ENCODE measurements at regions not wholly inside any gene's neighbourhood (a gene's known extent, or its start where the extent isn't known, plus 50 kb on each side); places are given as distances from the start of the nearest gene placed in this dataset.

DNA sequence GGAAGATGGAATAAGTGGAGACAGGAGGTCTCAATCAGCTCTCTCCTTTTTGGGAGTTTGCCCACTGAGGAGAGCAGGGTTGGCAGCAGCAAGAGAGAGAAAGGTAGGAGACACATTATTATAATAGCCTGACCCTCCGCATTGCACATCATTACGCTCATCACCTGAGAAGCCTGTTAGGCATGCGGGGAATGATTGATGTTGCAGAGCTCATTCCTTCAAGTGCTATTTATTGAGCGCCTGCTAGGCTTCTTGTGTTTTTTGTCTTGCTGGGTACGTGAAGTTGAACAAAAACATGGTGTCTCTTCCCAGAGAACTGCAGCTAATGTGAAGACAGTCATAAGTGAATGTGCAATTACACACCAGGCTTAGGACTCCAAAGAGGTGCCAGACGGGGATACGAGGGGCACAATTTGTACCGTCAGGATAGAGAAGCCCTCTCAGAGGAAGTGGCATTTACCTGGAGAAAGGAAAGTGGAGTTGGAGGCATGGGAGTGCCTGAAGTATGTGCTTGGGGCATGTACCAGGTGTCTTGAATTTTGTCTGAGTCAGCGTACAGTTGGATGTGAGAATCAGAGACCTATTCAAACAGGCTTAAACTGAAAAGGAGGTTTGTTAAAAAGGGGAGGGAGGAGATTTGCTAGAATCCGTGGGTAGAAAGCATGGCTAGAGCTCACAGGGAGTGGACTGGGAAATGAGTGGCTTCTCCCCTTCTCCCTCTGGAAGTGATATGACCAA, 90.2 kb upstream of the SOD3 start:
- Mint-ChIP-seq H3K9me3 (ENCODE audit: low read depth) (peaks cover 11% of the 10 kb centered on the region), H3K36me3 (ENCODE audit: insufficient read depth) (no peaks in the 10 kb centered on the region)
- TF ChIP-seq, protein P1, sequence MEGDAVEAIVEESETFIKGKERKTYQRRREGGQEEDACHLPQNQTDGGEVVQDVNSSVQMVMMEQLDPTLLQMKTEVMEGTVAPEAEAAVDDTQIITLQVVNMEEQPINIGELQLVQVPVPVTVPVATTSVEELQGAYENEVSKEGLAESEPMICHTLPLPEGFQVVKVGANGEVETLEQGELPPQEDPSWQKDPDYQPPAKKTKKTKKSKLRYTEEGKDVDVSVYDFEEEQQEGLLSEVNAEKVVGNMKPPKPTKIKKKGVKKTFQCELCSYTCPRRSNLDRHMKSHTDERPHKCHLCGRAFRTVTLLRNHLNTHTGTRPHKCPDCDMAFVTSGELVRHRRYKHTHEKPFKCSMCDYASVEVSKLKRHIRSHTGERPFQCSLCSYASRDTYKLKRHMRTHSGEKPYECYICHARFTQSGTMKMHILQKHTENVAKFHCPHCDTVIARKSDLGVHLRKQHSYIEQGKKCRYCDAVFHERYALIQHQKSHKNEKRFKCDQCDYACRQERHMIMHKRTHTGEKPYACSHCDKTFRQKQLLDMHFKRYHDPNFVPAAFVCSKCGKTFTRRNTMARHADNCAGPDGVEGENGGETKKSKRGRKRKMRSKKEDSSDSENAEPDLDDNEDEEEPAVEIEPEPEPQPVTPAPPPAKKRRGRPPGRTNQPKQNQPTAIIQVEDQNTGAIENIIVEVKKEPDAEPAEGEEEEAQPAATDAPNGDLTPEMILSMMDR (IDR thresholded peaks at IDR 0.05; ENCODE audit: unreplicated experiment): no peak

DNA sequence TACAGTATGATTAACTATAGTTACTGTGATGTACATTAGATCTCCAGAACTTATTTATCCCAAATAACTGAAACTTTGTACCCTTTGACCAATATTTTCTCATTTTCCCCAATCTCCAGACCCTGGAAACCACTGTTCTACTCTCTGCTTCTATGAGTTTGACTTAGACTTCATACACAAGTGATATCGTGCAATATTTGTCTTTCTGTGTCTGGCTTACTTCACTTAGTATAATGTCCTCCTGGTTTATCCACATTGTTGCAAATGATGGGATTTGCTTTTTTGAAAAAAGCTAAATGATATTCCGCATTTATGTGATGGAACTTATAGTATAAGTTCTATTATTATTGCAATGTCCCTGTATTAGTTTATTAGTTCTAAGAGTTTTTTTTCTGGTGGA, 81.8 kb upstream of the SOD3 start:
- Mint-ChIP-seq H3K9me3 (ENCODE audit: low read depth) (peaks cover 18% of the 10 kb centered on the region), H3K27me3 (no peaks in the 10 kb centered on the region), H3K4me1 (ENCODE audit: low read depth) (peaks cover 12% of the 10 kb centered on the region), H3K4me3 (ENCODE audit: low read depth) (no peak overlapping the region), H3K27ac (no peak overlapping the region), H3K36me3 (ENCODE audit: insufficient read depth) (peaks cover 5% of the 10 kb centered on the region)
- DNase-seq (ENCODE audit: low spot score, unreplicated experiment): no peak
- TF ChIP-seq, protein P1 (IDR thresholded peaks at IDR 0.05; ENCODE audit: unreplicated experiment): no peak

More for the DNA sequence above, 90.2 kb upstream of the SOD3 start:
- Mint-ChIP-seq H3K27ac (no peak overlapping the region), H3K4me1 (ENCODE audit: low read depth) (peaks cover 2% of the 10 kb centered on the region), H3K4me3 (ENCODE audit: low read depth) (no peak overlapping the region), H3K27me3 (peaks cover 10% of the 10 kb centered on the region)
- no peak for DNase-seq (ENCODE audit: low spot score, unreplicated experiment)

DNA sequence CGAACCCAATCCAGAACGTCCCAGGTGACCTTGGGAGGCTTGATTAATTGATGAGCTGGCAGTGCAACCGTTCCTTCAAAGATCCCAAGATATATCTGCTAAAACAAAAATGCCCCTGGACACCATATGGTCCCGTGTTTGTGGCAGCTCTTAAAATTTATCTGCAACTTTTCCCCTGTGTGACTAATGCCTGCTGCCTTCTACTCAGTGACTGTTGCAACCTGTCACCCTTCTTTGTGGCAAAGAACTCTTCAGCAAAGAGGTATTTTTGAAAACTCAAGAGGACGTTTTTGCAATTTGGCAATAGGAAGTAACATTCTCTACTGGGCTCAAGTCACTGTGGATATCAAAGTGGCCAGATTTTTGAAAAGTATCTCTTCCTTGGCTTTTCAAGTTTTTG, 75.8 kb upstream of the SOD3 start:
- H3K4me3 Mint-ChIP-seq (ENCODE audit: low read depth): no peak overlapping the region
- no peak overlapping the region for H3K27ac Mint-ChIP-seq
- H3K4me1 Mint-ChIP-seq (ENCODE audit: low read depth): no peaks in the 10 kb centered on the region
- no peak for DNase-seq (ENCODE audit: low spot score, unreplicated experiment)
- H3K36me3 Mint-ChIP-seq (ENCODE audit: insufficient read depth): peaks cover 3% of the 10 kb centered on the region
- H3K27me3 Mint-ChIP-seq: peaks cover 4% of the 10 kb centered on the region
- peaks cover 8% of the 10 kb centered on the region for H3K9me3 Mint-ChIP-seq (ENCODE audit: low read depth)
- TF ChIP-seq, protein P1 (IDR thresholded peaks at IDR 0.05; ENCODE audit: unreplicated experiment): no peak

DNA sequence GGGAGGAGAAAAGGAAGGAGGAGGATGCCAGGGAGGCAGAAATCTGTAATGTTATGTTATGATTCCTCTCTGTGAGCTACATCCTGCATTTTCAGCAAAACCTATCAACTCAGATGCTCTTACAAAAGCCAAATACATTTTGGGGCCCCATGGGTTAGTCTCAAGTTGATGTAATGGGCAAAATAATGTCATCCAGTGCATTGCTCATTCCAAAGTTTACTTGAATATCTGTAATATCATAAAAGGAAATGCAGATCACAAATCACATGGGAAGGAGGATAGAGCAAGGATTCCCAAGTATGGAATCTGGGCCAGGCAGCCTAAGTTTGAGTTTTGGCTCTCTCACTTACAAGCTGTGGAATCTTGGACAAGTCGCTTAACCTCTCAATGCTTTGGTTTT, 74.9 kb upstream of the SOD3 start:
- Mint-ChIP-seq H3K36me3 (ENCODE audit: insufficient read depth) (peaks cover 1% of the 10 kb centered on the region), H3K4me1 (ENCODE audit: low read depth) (no peaks in the 10 kb centered on the region), H3K27me3 (peaks cover 4% of the 10 kb centered on the region), H3K27ac (no peak overlapping the region), H3K4me3 (ENCODE audit: low read depth) (no peak overlapping the region), H3K9me3 (ENCODE audit: low read depth) (peaks cover 3% of the 10 kb centered on the region)
- TF ChIP-seq, protein P1 (IDR thresholded peaks at IDR 0.05; ENCODE audit: unreplicated experiment): no peak
- no peak for DNase-seq (ENCODE audit: low spot score, unreplicated experiment)

DNA sequence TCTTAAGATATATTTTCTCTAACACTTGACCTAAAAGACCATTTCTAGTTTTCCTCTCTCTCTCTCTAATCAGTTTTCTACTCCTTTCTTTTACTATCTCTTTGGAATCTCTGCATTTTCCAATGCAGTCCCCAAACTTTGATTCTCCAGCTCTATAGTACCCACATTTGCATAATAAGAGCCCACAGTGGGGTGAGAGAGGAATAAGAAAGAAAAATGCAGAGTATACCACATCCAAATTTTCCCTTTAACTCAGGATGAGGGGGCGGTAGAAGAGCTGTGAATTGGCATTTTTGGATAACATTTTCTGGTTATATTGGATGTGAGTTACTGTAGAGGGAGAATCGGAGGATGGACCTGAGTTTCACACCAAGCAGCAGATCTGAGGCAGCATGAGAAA, 74.4 kb upstream of the SOD3 start:
- TF ChIP-seq, protein P1 (IDR thresholded peaks at IDR 0.05; ENCODE audit: unreplicated experiment): no peak
- no peaks in the 10 kb centered on the region for H3K4me1 Mint-ChIP-seq (ENCODE audit: low read depth)
- H3K27ac Mint-ChIP-seq: no peak overlapping the region
- H3K27me3 Mint-ChIP-seq: peaks cover 4% of the 10 kb centered on the region
- H3K9me3 Mint-ChIP-seq (ENCODE audit: low read depth): no peaks in the 10 kb centered on the region
- H3K4me3 Mint-ChIP-seq (ENCODE audit: low read depth): no peak overlapping the region
- DNase-seq (ENCODE audit: low spot score, unreplicated experiment): no peak
- peaks cover 1% of the 10 kb centered on the region for H3K36me3 Mint-ChIP-seq (ENCODE audit: insufficient read depth)

Data from progenitor cell of endocrine pancreas (in vitro differentiated cells).